AML-193 (cell line): ENCODE measurements at regions not wholly inside any gene's neighbourhood (a gene's known extent, or its start where the extent isn't known, plus 50 kb on each side); places are given as distances from the start of the nearest gene placed in this dataset.
"Not testable (repeated sequence)": the region's sequence is repeated elsewhere in the genome, so short reads cannot be mapped to it uniquely, and the experiment has no call there.

Source experiments
- DNase-seq, 2 experiments: peaks; one replicate each; lab custom pipeline; 2025; lab: John Stamatoyannopoulos, UW

DNA sequence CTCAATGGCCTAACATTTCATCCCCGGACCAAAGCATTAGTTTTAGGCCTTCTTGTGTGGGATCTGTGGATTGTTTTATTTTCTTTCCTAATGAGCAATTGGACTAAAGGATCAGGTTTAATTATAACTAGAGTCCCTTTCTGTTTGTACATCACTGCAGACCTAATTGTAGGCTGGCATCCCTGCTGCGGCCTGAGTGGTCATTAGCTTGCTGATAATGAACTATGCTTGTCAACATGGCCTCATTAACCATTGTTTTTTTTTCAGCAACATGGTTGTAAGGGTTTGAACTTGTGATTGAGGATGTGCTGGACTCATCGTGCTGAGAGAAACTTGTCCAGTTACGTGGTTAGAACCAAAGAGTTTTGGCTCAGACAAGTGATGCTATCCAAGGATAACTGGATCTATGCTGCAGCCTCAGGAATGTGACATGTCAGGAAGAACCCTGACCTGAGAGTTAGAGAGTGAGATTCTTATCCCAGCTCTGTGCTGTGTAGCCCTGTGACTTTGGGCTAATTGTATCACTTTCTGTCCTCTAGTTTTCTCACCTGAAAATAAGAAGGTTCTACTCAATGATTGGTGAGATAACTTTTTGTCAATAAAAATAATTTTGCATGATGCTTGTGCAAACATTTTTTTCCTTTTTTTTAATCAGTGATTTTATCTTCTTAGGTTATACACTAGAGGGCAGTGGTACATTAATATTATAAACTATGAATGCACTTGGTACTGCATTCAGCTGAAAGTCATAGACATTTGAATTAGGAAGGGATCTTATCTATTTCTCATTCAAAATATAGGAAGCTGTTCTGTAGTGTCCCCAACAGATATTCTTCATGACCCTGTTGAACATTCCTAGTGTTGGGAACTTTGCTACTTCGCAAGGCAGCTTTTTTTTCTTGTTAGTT is 140.9 kb downstream of the RNF144B start:
- DNase-seq: peak; percentile 32 to 41

DNA sequence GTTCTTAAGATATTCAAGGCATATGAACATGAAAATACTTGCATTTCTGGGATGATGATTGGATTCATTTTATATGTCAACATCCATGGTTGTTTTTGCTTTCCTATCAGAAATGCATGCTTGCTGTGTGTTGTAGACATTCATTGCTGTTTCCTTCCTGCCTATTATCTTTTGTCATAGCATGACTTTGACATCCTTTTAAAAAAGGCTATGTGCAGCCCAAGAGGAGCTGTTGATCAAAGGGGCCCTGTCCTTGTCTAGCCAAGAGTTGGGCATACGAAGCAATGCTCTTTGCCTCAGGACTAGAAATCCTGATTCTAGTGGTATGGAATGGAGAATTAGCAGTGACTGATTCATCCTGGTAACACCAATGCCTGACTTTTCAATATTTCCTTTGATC is 143.1 kb downstream of the RNF144B start:
- DNase-seq: no peak

DNA sequence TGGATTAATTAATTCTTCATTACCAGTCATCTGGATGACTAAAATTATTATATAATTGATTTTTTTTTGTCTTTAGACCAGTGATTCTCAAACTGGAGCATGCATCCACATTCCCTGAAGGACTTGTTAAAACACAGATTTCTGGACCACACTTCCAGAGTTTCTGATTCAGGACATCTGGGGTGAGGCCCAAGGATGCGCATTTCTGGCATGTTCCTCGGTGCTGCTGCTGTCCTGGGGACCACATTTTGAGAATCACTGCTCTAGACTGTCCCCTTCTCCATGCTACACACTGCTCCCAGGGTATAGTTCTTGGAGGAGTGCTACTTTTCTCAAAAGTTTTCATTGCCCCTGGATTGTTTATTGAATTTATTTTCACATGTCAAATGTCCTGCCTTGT is 145.0 kb downstream of the RNF144B start:
- DNase-seq: no peak

DNA sequence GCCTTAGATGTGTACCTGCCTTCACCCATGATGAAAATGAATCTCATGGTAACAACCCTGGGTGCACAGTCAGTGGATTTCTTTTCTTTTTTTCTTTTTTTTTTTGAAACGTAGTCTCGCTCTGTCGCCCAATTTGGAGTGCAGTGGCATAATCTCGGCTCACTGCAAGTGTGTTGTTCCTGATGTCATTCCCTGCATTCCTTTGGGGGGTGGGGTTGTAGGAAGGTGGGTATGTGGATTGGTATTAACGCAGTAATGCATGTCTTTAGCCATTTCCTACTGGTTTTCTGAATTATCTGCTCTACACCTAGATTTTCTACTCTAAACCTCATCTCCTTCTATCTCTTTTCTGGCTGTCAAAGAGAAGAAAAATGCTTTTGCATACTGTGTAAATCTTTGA is 146.6 kb downstream of the RNF144B start:
- no peak for DNase-seq

DNA sequence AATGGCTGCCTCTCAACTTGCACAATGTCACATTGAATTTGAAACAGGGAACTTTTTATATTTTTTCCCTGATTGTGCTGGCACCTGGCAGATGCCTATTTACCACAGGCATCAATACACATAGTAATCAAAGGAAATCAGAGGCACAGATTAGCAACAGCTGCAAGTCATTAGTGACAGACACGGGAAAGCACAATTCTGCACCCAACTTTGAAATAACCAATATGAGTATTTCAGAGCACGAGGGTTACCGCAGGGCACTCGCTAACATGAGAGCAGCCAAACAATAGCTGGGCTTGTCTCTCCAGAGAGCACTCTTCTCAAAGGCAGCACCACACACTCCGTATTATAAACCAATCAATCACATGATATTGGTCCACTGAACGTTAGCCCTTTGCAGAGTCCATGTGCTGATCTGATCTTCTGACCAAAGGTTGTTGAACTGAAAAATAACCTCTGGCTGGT is 149.5 kb downstream of the RNF144B start:
- no peak for DNase-seq

DNA sequence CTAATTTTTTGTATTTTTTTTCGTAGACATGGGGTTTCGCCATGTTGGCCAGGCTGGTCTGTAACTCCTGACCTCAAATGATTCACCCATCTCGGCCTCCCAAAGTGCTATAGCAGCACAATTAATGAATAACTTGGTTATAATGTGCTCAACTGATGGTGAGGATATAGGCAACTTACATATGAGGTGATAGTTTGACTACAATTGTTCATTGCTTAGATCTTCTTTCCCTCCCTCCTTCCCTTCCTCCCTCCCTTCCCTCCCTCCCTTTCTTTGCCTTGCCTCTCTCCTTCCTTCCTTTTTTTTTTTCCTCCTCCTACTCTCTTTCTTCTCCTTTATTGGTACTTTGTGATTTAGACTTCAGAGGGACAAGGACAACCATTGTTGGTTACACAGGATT is 151.2 kb downstream of the RNF144B start:
- no peak for DNase-seq

DNA sequence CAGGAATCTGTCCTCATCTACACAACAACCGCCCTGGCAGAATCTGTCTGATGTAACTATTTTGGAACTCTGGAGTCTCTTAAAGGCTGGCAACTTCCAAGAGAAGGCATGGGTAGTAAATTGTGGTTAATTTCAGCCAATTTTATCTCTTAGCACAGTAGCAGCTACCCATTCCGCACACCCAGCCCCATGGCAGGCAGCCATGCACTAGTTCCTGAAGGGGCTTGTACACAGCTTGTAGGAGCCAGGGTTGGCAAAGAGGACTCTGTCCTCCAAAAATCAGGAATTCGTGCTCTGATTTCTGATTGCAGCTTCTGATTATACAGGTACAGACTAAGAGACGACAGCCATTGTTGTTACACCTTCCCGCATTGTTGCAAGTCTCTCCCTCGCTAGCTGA is 155.9 kb downstream of the RNF144B start:
- no peak for DNase-seq

DNA sequence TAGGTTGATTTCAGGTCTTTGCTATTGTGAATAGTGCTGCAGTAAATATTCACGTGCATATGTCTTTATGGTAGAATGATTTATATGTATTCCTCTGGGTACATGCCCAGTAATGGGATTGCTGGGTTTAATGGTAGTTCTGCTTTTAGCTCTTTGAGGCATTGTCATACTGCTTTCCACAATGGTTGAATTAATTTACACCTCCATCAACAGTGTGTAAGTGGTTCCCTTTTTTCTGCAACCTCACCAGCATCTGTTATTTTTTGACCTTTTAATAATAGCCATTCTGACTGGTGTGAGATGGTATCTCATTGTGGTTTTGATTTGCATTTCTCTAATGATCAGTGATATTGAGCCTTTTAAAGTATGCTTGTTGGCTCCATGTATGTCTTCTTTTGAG is 158.0 kb downstream of the RNF144B start:
- not testable (repeated sequence) for DNase-seq

DNA sequence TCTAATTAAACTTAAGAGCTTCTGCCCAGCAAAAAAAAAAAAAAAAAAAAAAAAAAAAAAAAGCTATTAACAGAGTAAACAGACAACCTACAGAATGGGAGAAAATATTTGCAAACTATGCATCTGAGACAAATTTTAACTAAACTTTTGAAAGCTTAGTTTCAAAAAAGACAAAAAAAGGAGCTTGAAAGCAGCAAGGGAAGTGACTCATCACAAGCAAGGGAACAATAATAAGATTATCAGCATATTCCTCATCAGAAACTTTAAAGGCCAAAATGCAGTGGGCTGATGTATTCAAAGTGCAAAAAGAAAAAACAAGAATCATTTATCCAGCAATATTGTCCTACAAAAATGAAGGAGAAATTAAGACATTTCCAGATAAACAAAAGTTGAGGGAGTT is 158.6 kb downstream of the RNF144B start:
- DNase-seq: no peak

DNA sequence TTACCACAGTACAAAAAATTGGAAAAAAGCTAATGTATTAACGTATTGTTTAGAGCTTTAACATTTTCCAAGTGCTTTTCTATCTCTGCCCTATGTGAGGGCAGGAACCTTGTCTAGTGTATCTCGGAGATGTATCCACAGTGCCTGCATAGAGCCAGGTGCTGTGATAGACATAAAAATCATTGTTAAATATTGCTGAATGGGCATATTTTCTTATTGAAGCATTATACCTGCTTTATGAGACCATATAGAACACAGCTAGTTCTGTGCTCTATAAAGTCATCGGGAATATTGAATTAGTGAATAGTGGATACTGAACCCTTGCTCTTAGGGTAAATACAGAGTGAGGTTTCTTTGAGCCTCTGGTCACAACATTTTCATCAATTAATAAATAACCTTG is 163.0 kb downstream of the RNF144B start:
- DNase-seq: no peak

DNA sequence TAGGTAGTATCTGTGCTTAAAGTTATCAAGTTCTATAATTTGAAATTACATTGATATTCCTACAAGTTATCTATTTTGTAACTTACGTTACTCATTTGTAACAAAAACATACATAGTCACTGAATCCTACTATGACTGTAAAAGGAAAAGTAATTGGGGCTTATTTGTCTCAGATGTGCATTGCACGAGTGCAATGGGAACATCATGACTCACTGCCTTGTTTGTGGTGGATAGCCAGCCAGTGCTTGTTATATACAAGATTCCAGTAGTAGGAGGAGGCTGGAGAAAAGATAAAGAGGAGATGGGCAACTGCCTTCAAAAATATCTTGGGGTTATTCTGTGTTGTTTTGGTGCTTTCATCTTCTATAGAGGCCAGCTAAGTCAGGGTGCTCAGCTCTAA is 164.1 kb downstream of the RNF144B start:
- no peak for DNase-seq

DNA sequence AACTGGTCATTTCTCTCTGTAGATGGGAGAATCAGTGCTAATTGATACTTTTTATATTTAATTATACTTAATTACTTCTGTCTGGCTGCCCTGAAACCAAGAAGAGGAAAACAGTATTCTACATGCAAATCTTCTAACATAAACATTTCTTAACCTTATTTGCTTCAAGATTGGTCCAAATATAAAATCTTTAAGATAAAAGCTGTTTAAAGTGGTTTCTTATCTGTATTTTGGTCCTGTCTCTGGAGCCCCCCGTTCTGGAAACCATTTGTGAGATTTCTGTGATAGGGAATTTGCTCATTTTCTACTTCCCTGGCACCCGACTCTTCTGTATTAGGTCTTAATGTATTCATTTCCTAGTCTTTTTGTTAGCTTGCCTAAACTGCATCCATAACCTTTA is 168.6 kb downstream of the RNF144B start:
- DNase-seq: no peak

DNA sequence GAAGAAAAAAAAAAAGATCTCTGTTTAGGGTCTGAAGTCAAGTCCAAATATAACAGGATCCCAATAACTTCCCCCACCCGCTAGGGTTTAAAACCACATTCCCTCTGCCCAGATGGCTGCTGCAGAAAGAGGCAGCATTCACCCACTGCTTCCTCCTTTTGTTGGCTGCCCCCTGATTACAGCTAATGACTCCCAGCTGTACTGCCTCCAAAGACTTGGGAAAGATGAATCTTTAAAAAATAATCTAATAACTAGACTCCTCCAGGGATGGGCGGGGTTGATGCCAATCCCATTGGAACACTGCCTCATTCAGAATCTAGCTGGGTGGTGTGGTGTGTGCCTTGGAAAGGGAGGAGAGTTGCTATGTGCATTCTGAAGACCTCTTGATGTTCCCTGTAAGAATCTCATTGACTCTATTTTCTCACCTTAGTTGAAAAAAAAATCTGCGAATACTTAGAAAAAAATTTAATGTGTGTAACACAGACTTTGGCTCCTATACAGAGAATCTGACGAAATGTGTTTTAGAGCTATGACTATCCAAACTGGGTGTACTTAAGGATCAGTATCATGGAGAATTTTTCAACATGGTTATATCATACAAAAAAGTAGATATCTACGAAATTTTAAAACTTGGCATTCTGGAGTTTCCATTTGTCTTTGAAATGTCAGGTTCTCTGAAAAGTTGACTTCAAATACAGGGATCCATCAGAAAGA is 174.0 kb downstream of the RNF144B start:
- DNase-seq: no peak

DNA sequence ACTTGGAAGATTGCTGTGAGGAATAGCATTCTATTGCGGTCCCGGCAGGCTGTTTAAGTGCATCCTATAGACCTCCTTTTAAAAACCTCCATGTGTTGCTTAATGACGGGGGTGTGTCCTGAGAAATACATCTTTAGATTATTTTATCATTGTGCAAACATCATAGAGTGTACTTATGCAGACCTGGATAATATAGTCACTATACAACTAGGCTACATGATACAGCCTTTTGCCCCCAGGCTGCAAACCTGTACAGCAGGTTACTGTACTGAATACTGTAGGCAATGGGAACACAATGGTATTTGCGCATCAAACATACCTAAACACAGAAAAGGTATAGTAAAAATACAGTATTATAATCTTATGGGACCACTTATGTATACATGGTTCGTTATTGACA is 175.6 kb downstream of the RNF144B start:
- DNase-seq: no peak

DNA sequence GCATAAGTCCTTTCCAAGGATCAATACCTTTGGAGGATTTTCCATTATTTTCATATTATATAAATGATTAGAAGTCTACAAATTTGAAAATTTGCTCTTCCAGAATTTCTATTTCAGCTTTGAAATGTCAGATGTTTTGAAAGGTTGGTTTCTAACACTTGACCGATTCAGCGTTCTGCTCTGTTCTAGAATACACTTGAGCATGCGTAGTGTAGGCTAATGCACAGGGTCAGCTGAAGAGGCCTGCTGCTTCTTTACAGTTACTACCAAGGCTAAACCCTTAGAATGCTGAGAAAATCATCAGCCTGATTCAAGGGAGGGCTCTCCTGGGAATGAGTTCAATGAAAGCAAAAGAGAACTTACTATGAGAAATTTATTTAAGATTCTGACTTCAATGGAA is 177.6 kb downstream of the RNF144B start:
- no peak for DNase-seq

DNA sequence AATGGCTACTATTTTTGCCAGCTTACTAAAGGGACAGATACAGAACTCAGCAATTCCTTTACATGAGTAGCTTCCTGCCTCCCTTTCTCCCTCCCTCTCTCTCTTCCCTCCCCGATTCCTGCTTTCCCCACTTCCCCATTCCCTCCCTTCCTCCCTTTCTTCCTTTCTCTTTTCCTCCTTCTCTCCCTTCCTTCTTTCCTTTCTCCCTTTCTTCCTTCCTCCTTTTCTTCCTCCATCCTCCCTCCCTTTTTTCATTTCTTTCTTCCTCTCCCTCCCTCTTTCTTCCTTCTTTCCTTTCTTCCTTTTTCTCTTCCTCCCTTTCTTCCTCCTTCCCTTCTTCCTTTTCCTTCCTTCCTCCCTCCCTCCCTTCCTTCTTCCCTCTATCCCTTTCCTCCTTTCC is 178.1 kb downstream of the RNF144B start:
- DNase-seq: no peak

DNA sequence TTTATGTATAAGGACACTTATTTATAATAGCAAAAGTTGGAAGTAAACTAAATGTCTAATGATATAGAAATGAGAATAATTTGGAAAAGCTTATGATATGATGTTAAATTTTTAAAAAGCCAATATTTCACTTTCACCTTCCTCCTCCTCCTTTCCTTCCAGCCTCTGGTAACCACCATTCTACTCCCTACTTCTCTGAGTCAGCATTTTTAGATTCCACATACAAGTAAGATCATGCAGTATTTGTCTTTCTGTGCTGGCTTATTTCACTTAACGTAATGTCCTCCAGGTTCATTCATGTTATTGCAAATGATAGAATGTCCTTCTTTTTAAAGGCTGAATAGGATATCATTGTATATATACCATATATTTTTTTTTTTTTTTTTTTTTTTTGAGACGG is 180.2 kb downstream of the RNF144B start:
- no peak for DNase-seq

DNA sequence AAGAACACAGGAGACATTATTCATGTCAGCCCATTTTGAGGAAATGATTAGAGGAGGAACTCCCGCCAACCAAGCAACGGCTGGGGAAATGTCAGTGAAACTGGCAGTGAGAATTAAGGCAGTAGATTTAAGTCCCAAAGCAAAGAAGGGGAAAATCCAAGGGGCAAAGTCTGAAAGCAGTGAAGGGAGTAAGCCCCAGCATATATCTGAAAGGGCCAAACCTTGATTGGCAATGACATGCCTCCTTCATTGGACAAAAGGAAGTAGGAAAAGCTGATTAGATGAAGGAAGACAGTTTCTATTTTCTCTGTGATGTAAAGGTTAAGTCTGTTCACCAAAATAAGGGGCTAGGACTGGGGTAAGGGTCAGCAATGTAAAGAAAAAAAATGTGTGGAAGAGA is 190.3 kb downstream of the RNF144B start:
- no peak for DNase-seq

DNA sequence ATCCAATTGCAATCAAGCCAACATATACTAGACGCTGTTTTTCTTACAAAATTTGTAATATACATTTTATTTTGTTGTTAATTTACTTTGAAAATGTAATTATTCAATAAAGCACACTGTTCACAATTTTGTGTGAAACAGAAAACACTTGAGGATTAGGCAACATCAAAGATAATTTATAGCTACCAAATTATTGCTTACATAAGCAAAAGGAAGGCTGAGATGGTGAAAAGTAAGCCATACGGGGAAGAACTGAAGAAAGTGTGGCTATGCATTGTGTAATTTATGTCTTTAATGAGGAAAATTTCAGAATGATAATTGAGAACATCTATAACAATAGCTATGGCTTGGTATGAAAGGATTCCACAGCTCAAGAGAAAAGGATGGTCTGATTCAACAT is 192.0 kb downstream of the RNF144B start:
- DNase-seq: no peak

DNA sequence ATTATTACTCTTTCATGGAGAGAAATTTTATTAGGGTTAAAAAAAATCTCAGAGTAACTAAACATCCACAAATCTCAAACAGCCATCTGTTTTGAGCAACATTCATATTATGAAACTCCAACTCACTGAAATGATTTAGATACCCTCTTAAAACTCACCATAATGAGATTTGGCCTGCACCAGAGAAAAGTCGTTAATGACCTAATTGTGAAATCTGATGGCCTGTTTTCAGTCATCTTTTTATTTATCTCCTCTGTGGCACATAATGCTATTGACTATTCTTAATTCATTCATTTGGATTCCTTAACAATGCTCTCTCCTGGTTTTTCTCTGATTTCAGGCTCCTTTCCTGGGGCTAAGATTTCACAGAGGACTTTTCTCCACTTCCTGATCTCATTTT is 192.7 kb downstream of the RNF144B start:
- DNase-seq: no peak

DNA sequence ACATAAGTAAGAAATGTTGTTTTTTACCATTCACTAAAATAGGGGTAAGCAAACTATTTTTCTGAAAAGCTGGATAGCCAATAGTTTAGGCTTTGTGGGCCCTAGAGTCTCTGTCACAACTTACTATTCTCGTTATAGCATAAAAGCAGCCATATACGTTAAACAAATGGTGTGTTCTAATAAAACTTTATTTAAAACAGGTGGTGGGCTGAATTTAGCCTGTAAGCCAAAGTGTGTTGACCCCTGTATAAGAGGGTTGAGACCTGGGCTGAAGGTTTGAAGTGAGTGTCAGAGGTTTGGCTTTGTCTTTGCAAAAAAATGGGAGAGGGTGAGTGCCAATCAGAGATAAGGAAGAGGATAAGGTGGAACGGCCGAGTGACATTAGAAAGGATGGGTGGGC is 197.2 kb downstream of the RNF144B start:
- DNase-seq: no peak

DNA sequence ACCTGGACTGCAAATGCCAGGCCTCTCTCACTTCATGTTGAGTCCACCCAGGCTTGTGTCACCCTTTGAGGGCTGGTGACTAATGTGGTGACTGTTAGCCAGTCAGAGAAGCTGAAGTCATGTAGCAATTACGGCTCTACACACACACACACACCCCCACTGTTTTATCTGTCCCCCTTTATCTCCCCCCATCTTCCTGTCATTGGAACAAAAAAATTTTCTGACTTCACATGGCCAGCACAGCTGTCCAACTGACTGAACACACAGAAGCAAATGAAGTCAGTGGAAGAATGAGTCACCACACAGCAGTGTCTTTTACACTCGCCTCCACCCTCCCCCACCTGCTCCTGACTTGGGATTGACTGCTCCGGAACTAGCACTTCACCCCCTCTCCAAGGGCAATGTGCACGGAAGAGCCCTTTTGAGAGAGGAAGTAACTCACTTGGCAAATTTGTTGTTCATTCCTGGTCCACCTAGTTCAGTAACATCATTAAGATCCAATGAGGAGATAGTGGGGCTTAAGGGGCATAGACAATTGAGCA is 198.0 kb downstream of the RNF144B start:
- no peak for DNase-seq

DNA sequence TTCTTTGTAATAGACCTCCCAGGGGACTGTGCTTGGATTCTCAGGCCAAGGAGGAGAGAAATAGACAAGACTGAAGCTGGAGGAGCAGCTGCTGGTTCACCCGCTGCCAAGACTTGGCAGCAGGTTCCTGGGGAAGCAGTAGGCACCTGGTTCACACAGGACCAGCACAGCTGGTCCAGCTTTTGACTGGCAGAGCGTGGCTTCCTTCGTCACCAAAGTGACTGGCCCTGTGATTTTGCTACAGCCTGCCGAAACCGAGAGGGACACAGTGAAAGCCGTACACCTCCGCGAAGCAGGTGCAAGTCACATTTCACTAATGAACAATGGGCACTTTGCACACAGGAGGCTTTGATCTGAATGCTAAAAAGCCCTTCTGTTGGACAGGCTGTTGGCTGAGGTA is 199.0 kb downstream of the RNF144B start:
- no peak for DNase-seq
